Hepatocyte (in vitro differentiated cells): ENCODE measurements at regions not wholly inside any gene's neighbourhood (a gene's known extent, or its start where the extent isn't known, plus 50 kb on each side); places are given as distances from the start of the nearest gene placed in this dataset.

Experiments
- DNase-seq: peaks from one replicate; pipeline ENCODE4 v3.0.0-alpha.2; 2016; ENCODE audit warnings: low spot score
- H2AFZ ChIP-seq: fragments of 200-600 bp; sonication (generic); 2 replicates; pipeline ENCODE4 v1.6.0; 2016; ENCODE audit warnings: antibody characterized with exemption, mild to moderate bottlenecking
- H3K27ac ChIP-seq: fragments of 200-600 bp; sonication (generic); 2 replicates; pipeline ENCODE4 v1.5.1; 2016; ENCODE audit warnings: mild to moderate bottlenecking
- H3K27me3 ChIP-seq: fragments of 200-600 bp; sonication (generic); 2 replicates; pipeline ENCODE4 v1.6.1; 2016
- H3K36me3 ChIP-seq: fragments of 200-600 bp; sonication (generic); replicated peaks from 2 replicates; pipeline ENCODE4 v1.5.1; 2016; ENCODE audit warnings: low read depth; ENCODE audit not compliant: insufficient read depth
- H3K4me1 ChIP-seq: fragments of 200-600 bp; sonication (generic); 2 replicates; pipeline ENCODE4 v1.5.1; 2016; ENCODE audit warnings: mild to moderate bottlenecking, moderate library complexity; ENCODE audit not compliant: insufficient read depth
- H3K4me2 ChIP-seq: fragments of 200-600 bp; sonication (generic); 2 replicates; pipeline ENCODE4 v1.6.0; 2016
- H3K4me3 ChIP-seq: fragments of 200-600 bp; sonication (generic); 2 replicates; pipeline ENCODE4 v1.5.1; 2016; ENCODE audit warnings: mild to moderate bottlenecking
- H3K79me2 ChIP-seq: fragments of 200-600 bp; sonication (generic); 2 replicates; pipeline ENCODE4 v1.6.0; 2017; ENCODE audit warnings: mild to moderate bottlenecking
- H3K9me2 ChIP-seq: fragments of 200-600 bp; sonication (generic); replicated peaks from 2 replicates; pipeline ENCODE4 v1.6.0; 2017; ENCODE audit warnings: mild to moderate bottlenecking; ENCODE audit not compliant: insufficient read depth
- H3K9me3 ChIP-seq: fragments of 200-600 bp; sonication (generic); 2 replicates; pipeline ENCODE4 v1.5.1; 2016; ENCODE audit warnings: low read depth, mild to moderate bottlenecking
- H4K20me1 ChIP-seq: fragments of 200-600 bp; sonication (generic); 2 replicates; pipeline ENCODE4 v1.6.0; 2016; ENCODE audit warnings: mild to moderate bottlenecking; ENCODE audit not compliant: insufficient read depth, poor library complexity, severe bottlenecking
- CTCF ChIP-seq: fragments of 200-600 bp; sonication (generic); IDR thresholded peaks from 2 replicates; pipeline ENCODE4 v1.5.1; 2016; ENCODE audit warnings: antibody characterized with exemption, mild to moderate bottlenecking; ENCODE audit not compliant: poor library complexity
- EZH2 ChIP-seq: fragments of 200-600 bp; sonication (generic); IDR thresholded peaks from 2 replicates; pipeline ENCODE4 v1.6.1; 2016; ENCODE audit warnings: antibody characterized with exemption, mild to moderate bottlenecking, borderline replicate concordance
- EZH2phosphoT487 ChIP-seq: fragments of 200-600 bp; sonication (generic); IDR thresholded peaks from one replicate; pipeline ENCODE4 v1.6.1; 2018; ENCODE audit warnings: antibody characterized with exemption, mild to moderate bottlenecking, low read depth, moderate library complexity; ENCODE audit not compliant: unreplicated experiment, severe bottlenecking
- WGBS: methylation state at CpG from one replicate; pipeline ENCODE4 v1.1.6; 2016; ENCODE audit warnings: low lambda C conversion rate; ENCODE audit errors: missing lambda C conversion rate; 5-methylcytosine and 5-hydroxymethylcytosine counted together

DNA sequence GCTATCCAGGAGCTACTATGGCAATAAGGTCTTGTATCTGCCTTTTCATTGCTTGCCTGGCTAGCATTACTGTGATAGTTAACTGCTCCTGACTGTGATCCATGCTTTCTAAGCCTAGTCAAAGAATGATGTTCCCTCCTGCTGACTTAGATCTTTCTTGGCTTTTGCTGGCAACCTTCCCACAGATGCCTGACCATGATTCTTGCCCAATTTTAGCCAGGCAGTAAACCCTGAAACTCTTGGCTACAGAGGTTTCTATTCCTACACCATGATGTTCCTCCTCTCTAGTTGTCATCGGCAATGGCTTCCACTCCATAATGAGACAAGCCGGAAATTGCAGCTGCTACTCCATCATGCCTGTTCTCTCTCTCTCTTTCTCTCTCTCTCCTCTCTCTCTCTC, 238.1 kb downstream of the HAO1 start:
- Histone ChIP-seq H3K79me2 (no peaks in the 10 kb centered on the region), H4K20me1 (no peaks in the 10 kb centered on the region), H3K27ac (no peak overlapping the region), H3K9me2 (no peaks in the 10 kb centered on the region), H3K36me3 (no peaks in the 10 kb centered on the region), H3K4me1 (no peaks in the 10 kb centered on the region), H3K4me2 (no peak overlapping the region), H3K9me3 (no peaks in the 10 kb centered on the region), H3K27me3 (no peaks in the 10 kb centered on the region), H3K4me3 (no peak overlapping the region), H2AFZ (no peak overlapping the region)
- no peak for DNase-seq
- WGBS: 95% methylated on average over 2 of the region's 2 CpGs
- TF ChIP-seq EZH2phosphoT487 (no peak), CTCF (no peak), EZH2 (no peak)

- WGBS: 62% methylated on average over 4 of the region's 4 CpGs
- no peaks in the 10 kb centered on the region for H4K20me1 ChIP-seq
Measured at GRCh38 chr20:7703551-7703961, 236.7 kb downstream of the HAO1 start.

DNA sequence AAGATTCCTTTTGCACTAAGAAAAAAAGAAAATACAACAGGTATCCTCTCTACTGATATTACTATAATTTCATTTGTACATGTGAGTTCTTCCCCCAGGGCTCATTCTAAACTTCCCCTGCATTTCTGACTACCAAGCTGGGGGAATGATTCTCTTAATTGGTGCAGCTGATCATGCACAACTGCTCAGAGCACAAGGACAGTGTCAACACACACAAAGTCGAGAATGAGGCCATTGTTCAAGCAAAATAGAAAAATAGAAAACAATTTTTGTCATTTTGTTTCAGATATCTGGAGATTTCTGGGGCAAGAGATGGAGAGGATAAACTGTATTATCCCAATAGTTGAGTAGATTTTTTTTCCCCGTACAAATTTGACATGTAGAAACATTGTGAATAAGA, 236.3 kb downstream of the HAO1 start:
- Histone ChIP-seq H4K20me1 (no peaks in the 10 kb centered on the region), H3K79me2 (no peaks in the 10 kb centered on the region), H3K4me3 (no peak overlapping the region), H3K27ac (no peak overlapping the region), H3K9me2 (no peaks in the 10 kb centered on the region), H3K4me1 (no peaks in the 10 kb centered on the region), H3K9me3 (no peaks in the 10 kb centered on the region), H3K4me2 (no peak overlapping the region), H3K36me3 (no peaks in the 10 kb centered on the region), H3K27me3 (no peaks in the 10 kb centered on the region), H2AFZ (no peak overlapping the region)
- 69% methylated on average over 2 of the region's 2 CpGs for WGBS
- no peak for DNase-seq
- TF ChIP-seq CTCF: no peak
- no peak for TF ChIP-seq EZH2phosphoT487
- TF ChIP-seq EZH2: no peak

More at GRCh38 chr20:7703551-7703961, 236.7 kb downstream of the HAO1 start:
- H3K27ac ChIP-seq: no peak overlapping the region
- H3K4me3 ChIP-seq: no peak overlapping the region
- no peaks in the 10 kb centered on the region for H3K9me3 ChIP-seq
- no peaks in the 10 kb centered on the region for H3K36me3 ChIP-seq
- no peaks in the 10 kb centered on the region for H3K79me2 ChIP-seq
- H3K9me2 ChIP-seq: no peaks in the 10 kb centered on the region
- no peak overlapping the region for H3K4me2 ChIP-seq
- TF ChIP-seq EZH2 (no peak), CTCF (no peak), EZH2phosphoT487 (no peak)
- no peak overlapping the region for H2AFZ ChIP-seq
- H3K27me3 ChIP-seq: no peaks in the 10 kb centered on the region
- no peak for DNase-seq
- no peaks in the 10 kb centered on the region for H3K4me1 ChIP-seq

GRCh38 chr20:7708112-7708511, 232.1 kb downstream of the HAO1 start:
- Histone ChIP-seq H3K4me1 (no peaks in the 10 kb centered on the region), H3K27ac (no peak overlapping the region), H3K4me3 (no peak overlapping the region), H3K27me3 (no peaks in the 10 kb centered on the region), H3K4me2 (no peak overlapping the region), H3K9me2 (no peaks in the 10 kb centered on the region), H3K79me2 (no peaks in the 10 kb centered on the region), H2AFZ (no peak overlapping the region), H4K20me1 (no peaks in the 10 kb centered on the region), H3K36me3 (no peaks in the 10 kb centered on the region), H3K9me3 (no peaks in the 10 kb centered on the region)
- 92% methylated on average over 2 of the region's 2 CpGs for WGBS
- no peak for DNase-seq
- TF ChIP-seq EZH2 (no peak), CTCF (no peak), EZH2phosphoT487 (no peak)
